ENCODE measurements at regions not wholly inside any gene's neighbourhood (a gene's known extent, or its start where the extent isn't known, plus 50 kb on each side); places are given as distances from the start of the nearest gene placed in this dataset.

DNA sequence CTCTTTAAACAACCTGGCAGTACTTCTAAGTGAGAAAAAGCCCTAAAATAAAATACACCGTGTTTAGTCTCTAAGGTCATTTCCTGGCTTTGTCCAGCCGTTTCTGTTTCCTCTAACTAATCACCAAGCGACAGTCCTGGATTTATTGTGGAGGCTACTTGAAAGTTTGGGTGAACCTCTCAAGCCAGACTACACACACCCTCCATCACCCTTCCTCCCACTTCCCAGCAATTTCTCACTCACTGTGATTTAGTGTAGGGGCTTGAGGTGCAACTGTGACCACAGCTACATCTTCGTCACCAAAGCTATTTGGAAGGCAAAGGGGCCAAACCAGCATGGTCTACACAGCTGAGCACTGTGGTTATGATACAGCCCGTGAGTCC is 240.0 kb upstream of the SLC24A2 start:
- TF ChIP-seq, protein P1, sequence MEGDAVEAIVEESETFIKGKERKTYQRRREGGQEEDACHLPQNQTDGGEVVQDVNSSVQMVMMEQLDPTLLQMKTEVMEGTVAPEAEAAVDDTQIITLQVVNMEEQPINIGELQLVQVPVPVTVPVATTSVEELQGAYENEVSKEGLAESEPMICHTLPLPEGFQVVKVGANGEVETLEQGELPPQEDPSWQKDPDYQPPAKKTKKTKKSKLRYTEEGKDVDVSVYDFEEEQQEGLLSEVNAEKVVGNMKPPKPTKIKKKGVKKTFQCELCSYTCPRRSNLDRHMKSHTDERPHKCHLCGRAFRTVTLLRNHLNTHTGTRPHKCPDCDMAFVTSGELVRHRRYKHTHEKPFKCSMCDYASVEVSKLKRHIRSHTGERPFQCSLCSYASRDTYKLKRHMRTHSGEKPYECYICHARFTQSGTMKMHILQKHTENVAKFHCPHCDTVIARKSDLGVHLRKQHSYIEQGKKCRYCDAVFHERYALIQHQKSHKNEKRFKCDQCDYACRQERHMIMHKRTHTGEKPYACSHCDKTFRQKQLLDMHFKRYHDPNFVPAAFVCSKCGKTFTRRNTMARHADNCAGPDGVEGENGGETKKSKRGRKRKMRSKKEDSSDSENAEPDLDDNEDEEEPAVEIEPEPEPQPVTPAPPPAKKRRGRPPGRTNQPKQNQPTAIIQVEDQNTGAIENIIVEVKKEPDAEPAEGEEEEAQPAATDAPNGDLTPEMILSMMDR (IDR thresholded peaks at IDR 0.05) = no peak
- TF ChIP-seq EZH2 (IDR thresholded peaks at IDR 0.05; ENCODE audit: borderline replicate concordance, insufficient read depth, low read depth, low read length, poor library complexity, severe bottlenecking) = no peak

All from B cell (primary cell).